HG03139 (cell line): ENCODE measurements at regions not wholly inside any gene's neighbourhood (a gene's known extent, or its start where the extent isn't known, plus 50 kb on each side); places are given as distances from the start of the nearest gene placed in this dataset.
"Not testable (repeated sequence)": the region's sequence is repeated elsewhere in the genome, so short reads cannot be mapped to it uniquely, and the experiment has no call there.

Experiments
- ATAC-seq: cut with Tn5 transposase; IDR thresholded peaks from one replicate; pipeline ENCODE4 v1.9.1; 2021; ENCODE audit not compliant: unreplicated experiment

- no peak for ATAC-seq
Observed at GRCh38 chr5:83810511-83810910, 89.9 kb upstream of the HAPLN1 start.

GRCh38 chr5:83802686-83803085 is 82.0 kb upstream of the HAPLN1 start:
- no peak for ATAC-seq

DNA sequence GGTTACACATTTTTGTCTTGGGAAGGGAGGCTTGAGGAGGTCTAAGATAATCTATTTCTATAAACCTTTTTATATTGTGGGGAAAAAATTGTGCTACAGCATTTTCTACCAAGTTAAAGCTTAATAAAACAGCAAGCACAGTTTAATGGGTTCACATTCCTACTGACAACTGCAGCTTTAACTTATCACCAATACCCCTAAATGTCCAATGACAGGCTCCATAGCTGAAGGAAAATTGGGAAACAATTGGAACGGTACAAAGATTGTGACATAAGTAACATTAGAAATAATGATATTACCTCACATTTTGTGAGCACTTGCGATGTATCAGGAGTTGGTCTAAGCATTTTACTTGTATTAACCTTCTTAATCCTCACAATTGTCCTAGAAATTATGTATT is 79.5 kb upstream of the HAPLN1 start:
- ATAC-seq: no peak

DNA sequence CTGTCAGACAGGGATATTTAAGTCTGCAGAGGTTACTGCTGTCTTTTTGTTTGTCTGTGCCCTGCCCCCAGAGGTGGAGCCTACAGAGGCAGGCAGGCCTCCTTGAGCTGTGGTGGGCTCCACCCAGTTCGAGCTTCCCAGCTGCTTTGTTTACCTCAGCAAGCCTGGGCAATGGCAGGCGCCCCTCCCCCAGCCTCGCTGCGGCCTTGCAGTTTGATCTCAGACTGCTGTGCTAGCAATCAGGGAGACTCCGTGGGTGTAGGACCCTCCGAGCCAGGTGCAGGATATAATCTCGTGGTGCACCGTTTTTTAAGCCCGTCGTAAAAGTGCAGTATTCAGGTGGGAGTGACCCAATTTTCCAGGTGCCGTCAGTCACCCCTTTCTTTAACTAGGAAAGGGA is 78.4 kb upstream of the HAPLN1 start:
- ATAC-seq: not testable (repeated sequence)

GRCh38 chr5:83789371-83789770 is 68.7 kb upstream of the HAPLN1 start:
- ATAC-seq: no peak

GRCh38 chr5:83787631-83788030 is 67.0 kb upstream of the HAPLN1 start:
- no peak for ATAC-seq

DNA sequence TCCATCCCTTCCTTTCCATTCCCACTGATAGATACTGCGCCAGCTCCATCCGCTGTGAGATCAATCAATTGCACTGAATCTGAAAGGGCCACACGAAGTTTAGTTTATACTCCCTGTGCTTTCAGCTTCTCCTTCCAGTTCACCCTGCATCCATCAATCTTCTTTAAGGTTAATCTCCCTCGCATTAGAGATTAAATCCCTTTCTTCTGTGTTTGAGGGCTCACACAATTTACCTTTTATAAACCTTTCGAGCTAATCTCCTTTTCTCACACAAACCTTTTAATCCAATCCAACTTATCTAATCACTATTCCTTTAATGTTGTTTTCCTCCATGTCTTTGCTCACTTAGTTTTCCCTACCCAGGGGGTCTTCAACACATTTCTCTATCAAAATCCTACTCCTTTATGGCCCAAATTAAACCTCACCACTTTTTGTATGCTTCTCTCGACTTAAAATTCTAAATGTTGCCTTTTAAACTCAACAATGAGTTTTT is 64.6 kb upstream of the HAPLN1 start:
- ATAC-seq: no peak

DNA sequence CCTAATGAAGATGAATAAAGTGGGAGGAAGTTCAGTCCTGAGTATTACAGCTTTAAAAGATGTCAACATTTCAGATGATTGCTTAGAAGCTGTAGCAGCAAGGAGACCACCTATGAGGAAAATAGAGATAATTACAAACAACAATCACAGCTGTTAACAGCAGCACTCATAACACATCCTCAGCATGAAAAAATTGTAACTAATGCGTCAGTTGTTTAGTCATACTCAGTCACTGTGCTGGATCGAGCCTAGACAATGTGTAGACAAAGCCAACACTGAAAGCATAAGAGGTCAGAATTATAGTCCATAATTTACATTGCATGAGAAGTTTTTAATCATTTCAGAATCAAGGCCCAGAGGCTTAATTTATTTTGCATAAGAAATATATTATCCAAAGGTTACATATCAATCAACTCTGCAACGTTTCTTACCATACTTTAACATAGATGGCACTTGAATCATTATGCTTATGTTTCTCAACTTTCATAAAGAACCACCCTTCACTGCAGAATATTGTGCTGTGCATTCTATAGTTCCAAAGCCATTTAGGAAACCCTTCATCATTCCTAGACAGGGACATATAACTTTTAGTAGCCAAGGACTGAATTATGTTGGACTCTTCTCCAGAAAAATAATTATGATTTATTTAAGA is 60.2 kb upstream of the HAPLN1 start:
- no peak for ATAC-seq

DNA sequence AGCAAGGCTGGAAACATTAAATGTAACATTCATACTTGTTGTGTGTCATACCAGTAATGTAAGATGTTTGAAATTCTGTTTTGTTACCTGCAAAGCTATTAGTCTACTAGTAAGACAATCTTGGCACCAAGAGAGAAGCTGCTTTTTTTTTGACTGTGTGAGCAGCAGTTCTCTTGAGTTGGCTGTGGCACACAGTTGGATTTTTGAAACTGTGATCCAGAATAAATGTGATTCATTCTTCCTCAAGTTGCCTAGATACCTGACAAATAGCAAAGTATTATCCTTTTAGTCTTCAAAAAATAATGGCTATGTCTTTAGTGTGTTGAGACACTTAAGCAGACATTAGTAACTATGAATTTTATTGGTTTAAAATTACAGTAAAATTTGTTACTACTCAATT is 57.2 kb upstream of the HAPLN1 start:
- ATAC-seq: no peak

- ATAC-seq: no peak
Observed at GRCh38 chr5:83776437-83777031, 55.9 kb upstream of the HAPLN1 start.
